ENCODE measurements at regions not wholly inside any gene's neighbourhood (a gene's known extent, or its start where the extent isn't known, plus 50 kb on each side); places are given as distances from the start of the nearest gene placed in this dataset.

DNA sequence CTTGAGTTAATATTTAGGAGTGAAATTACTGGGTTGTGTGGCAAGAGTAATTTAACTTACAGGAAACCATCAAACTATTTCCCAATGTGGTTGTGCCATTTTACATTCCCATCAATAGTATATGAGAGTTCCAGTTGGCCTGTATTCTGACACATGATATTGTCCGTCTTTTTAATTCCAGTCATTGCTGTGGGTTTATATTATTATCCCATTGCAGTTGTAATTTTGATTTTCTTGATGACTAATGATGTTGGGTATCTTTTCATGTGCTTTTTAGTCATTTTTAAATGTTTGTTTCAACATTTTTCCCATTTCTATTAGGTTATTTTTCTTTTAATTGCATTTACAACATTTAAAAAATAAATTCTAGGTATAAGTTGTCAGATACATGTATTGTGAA, 614.0 kb downstream of the UTRN start (continued):
- TF ChIP-seq, protein P1, sequence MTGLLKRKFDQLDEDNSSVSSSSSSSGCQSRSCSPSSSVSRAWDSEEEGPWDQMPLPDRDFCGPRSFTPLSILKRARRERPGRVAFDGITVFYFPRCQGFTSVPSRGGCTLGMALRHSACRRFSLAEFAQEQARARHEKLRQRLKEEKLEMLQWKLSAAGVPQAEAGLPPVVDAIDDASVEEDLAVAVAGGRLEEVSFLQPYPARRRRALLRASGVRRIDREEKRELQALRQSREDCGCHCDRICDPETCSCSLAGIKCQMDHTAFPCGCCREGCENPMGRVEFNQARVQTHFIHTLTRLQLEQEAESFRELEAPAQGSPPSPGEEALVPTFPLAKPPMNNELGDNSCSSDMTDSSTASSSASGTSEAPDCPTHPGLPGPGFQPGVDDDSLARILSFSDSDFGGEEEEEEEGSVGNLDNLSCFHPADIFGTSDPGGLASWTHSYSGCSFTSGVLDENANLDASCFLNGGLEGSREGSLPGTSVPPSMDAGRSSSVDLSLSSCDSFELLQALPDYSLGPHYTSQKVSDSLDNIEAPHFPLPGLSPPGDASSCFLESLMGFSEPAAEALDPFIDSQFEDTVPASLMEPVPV (CRISPR knock-in tag; IDR thresholded peaks at IDR 0.05), result no peak

GRCh38 chr6:144901412-144901811, 616.3 kb downstream of the UTRN start:
- no peak overlapping the region for H3K27ac ChIP-seq (ENCODE audit: extremely low read length, insufficient read depth, low read length)
- no peak overlapping the region for H3K9ac ChIP-seq (ENCODE audit: insufficient read depth, low read depth, low read length)
- no peak overlapping the region for H3K4me2 ChIP-seq (ENCODE audit: low read depth, low read length)
- H3K4me3 ChIP-seq (replicated peaks in 1 of 3; ENCODE audit: insufficient read depth in 1 of 3, low read depth in 2 of 3, low read length in 3 of 3), result no peak overlapping the region
- H3K4me1 ChIP-seq (ENCODE audit: insufficient read depth, low read length), result 0 out of 2 replicates have a peak, but pooled peaks cover 8% of the 10 kb centered on the region
- H3K27me3 ChIP-seq (ENCODE audit: control insufficient read depth in 1 of 2, insufficient read depth in 2 of 2, low read length in 2 of 2), result no peaks in the 10 kb centered on the region
- H3K9me3 ChIP-seq (ENCODE audit: low read length), result no peaks in the 10 kb centered on the region
- FAIRE-seq, result no peak
- no TSS peak for BruUV-seq (replicated peaks)
- TF ChIP-seq MXD3 (CRISPR knock-in tag; IDR thresholded peaks at IDR 0.05), result no peak
- TF ChIP-seq ZNF431 (CRISPR knock-in tag; IDR thresholded peaks at IDR 0.05; ENCODE audit: borderline replicate concordance, low read depth), result no peak
- TF ChIP-seq, protein P2, sequence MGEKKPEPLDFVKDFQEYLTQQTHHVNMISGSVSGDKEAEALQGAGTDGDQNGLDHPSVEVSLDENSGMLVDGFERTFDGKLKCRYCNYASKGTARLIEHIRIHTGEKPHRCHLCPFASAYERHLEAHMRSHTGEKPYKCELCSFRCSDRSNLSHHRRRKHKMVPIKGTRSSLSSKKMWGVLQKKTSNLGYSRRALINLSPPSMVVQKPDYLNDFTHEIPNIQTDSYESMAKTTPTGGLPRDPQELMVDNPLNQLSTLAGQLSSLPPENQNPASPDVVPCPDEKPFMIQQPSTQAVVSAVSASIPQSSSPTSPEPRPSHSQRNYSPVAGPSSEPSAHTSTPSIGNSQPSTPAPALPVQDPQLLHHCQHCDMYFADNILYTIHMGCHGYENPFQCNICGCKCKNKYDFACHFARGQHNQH (CRISPR knock-in tag; IDR thresholded peaks at IDR 0.05), result no peak
- no peak for TF ChIP-seq MEIS1 (CRISPR knock-in tag; IDR thresholded peaks at IDR 0.05; ENCODE audit: borderline replicate concordance)
- no peaks in the 10 kb centered on the region for H3K36me3 ChIP-seq (replicated peaks in 1 of 2; ENCODE audit: control insufficient read depth in 1 of 2, insufficient read depth in 2 of 2, low read length in 2 of 2)
- in situ Hi-C loops (cut with HindIII; ENCODE audit: extremely low pct_ligation_motif_present, low pct_unique_long_range_greater_than_20kb), result no loop called here
- ChIA-PET POLR2A (no interaction called here), CTCF (ENCODE audit: low intra/inter-chr PET ratio, low total read pairs) (no interaction called here)
- intact Hi-C loops (cut with micrococcal nuclease; ENCODE audit: unreplicated experiment), result no loop called here
- H3K79me2 ChIP-seq (ENCODE audit: insufficient read depth, low read length), result no peaks in the 10 kb centered on the region
- WGBS (ENCODE audit: low lambda C conversion rate), result 2% methylated on average over 1 of the region's 1 CpG
- no peaks in the 10 kb centered on the region for H4K20me1 ChIP-seq (ENCODE audit: insufficient read depth, low read length)
- H2AFZ ChIP-seq (ENCODE audit: low read length), result no peak overlapping the region
- no peak for DNase-seq (ENCODE audit: low spot score)
- ATAC-seq, result no peak

Data from HepG2 (cell line).